Duodenal mucosa (tissue), 2 donors: ENCODE measurements at regions not wholly inside any gene's neighbourhood (a gene's known extent, or its start where the extent isn't known, plus 50 kb on each side); places are given as distances from the start of the nearest gene placed in this dataset.

ENCODE experiments used
- H3K27ac ChIP-seq: one replicate; pipeline ENCODE4 v1.7.0; 2013; ENCODE audit warnings: low read depth, low read length
- H3K27me3 ChIP-seq, 2 donors: one replicate each; pipeline ENCODE4 v1.7.0; 2013; ENCODE audit warnings: low read length in 2 of 2, control low read depth in 1 of 2; ENCODE audit not compliant: insufficient read depth in 2 of 2, control insufficient read depth in 1 of 2
- H3K36me3 ChIP-seq, 2 donors: one replicate each; pipeline ENCODE4 v1.7.0; 2013; ENCODE audit warnings: low read length in 2 of 2, control low read depth in 1 of 2; ENCODE audit not compliant: insufficient read depth in 2 of 2, control insufficient read depth in 1 of 2
- H3K4me1 ChIP-seq, 2 donors: one replicate each; pipeline ENCODE4 v1.7.0; 2013; ENCODE audit warnings: low read length in 2 of 2, control low read depth in 1 of 2; ENCODE audit not compliant: insufficient read depth in 2 of 2, control insufficient read depth in 1 of 2
- H3K4me3 ChIP-seq, 2 donors: one replicate each; pipeline ENCODE4 v1.7.0; 2013; ENCODE audit warnings: low read length in 2 of 2, low read depth in 1 of 2
- H3K9ac ChIP-seq, 2 donors: one replicate each; pipeline ENCODE4 v1.7.0; 2013; ENCODE audit warnings: low read length in 2 of 2, low read depth in 1 of 2
- H3K9me3 ChIP-seq, 2 donors: one replicate each; pipeline ENCODE4 v1.7.0; 2013; ENCODE audit warnings: low read length in 2 of 2, control low read depth in 1 of 2; ENCODE audit not compliant: control insufficient read depth in 1 of 2

DNA sequence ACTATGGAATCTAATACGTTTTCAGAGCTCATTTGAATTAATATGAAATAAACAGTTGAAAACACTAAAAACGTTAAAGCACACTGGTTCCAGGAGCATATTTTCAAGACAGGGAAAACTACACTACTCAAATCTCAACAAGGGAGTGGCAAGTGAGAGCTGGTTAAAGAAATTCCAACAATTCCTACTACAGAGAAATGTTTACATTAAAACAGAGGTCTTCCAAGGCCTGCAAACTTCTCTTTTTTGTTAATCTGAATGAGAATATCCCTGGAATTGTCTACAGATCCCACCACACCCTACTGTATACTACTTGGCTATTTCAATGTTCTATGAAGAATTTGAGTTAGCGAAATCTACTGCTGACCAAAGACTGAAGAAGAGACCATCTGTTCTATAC is 231.5 kb downstream of the ZEB2 start:
- H3K36me3 ChIP-seq = no peaks in the 10 kb centered on the region
- H3K9ac ChIP-seq = no peak overlapping the region
- no peak overlapping the region for H3K4me3 ChIP-seq
- no peaks in the 10 kb centered on the region for H3K4me1 ChIP-seq
- no peak overlapping the region for H3K27ac ChIP-seq
- H3K27me3 ChIP-seq = no peaks in the 10 kb centered on the region
- H3K9me3 ChIP-seq = no peaks in the 10 kb centered on the region

DNA sequence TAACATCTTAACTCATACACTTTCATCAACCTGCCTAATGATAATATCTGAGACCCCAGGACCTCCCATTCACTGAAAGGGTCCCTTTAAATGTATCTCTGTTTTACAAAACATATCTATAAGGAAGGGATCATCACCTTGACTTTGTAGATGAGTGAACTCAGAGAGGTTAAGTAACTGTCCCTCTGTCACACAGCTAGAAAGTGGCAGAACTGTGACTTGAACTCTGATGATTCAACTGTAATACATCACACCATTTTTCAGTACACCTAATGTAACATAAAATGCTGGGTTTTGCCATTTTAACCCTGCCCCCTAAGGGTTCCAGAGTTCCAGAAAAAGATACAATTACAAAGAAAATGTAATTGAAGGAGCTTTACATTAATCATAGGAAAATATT is 234.6 kb downstream of the ZEB2 start:
- Histone ChIP-seq H3K36me3 (no peaks in the 10 kb centered on the region), H3K4me3 (no peak overlapping the region), H3K9me3 (no peaks in the 10 kb centered on the region), H3K27ac (no peak overlapping the region), H3K27me3 (no peaks in the 10 kb centered on the region), H3K9ac (no peak overlapping the region), H3K4me1 (no peaks in the 10 kb centered on the region)

DNA sequence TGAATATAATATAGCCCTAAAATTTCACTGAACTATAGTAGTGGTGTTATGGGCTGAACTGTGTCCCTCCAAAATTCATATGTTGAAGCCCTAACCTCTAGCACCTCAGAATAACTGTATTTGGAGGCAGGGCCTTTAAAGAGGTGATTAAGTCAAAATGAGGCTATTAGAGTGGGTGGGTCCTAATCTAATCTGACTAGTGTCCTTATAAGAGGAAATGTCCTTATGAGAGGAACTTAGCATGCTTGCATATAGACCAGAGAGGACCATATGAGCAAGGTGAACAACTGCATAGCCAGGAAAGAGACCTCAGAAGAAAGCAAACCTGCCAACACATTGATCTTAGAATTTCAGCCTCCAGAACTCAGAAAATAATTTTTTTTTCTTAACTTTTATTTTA is 238.4 kb downstream of the ZEB2 start:
- Histone ChIP-seq H3K27ac (no peak overlapping the region), H3K4me1 (no peaks in the 10 kb centered on the region), H3K9me3 (no peaks in the 10 kb centered on the region), H3K4me3 (no peak overlapping the region), H3K36me3 (no peaks in the 10 kb centered on the region), H3K9ac (no peak overlapping the region), H3K27me3 (no peaks in the 10 kb centered on the region)

DNA sequence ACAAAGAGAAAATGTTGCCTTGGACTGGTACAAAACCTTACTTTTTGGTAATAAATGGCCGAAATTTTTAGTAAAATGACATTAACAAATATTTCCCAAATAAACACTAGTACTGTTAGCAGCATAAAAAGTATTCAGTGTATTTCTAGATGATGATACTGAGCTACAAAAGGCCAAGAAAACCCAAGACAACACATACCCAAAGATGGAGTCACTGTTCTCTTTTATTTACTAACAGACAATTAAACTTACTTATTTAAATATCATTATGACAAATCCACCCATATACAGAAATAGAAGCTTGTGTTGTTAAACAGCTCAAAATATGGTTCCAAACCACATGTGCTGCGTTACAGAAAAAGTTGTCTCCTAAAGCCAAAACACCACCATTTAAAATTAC is 239.9 kb downstream of the ZEB2 start:
- Histone ChIP-seq H3K27ac (no peak overlapping the region), H3K4me3 (no peak overlapping the region), H3K4me1 (no peaks in the 10 kb centered on the region), H3K9ac (no peak overlapping the region), H3K9me3 (no peaks in the 10 kb centered on the region), H3K36me3 (no peaks in the 10 kb centered on the region), H3K27me3 (no peaks in the 10 kb centered on the region)

DNA sequence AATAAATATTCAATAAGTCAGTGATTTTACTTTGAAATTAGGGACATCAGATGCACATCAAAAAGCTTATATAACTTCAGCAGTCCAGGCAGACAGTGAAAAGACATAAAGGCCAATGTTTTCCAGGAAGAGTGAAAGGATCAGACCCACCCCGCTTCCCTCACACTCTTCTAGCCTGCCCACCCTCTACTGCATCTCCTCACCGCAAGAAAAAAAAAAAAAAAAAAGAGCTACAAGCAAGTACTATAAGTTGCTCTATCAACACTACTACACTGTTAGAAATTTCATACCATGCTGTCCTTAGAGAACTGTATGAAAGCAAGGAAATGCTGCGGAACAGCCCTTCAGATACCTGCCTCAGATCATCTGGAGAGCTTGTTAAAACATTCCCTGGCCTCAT is 240.8 kb downstream of the ZEB2 start:
- Histone ChIP-seq H3K27ac (no peak overlapping the region), H3K4me1 (no peaks in the 10 kb centered on the region), H3K9ac (no peak overlapping the region), H3K27me3 (no peaks in the 10 kb centered on the region), H3K4me3 (no peak overlapping the region), H3K36me3 (no peaks in the 10 kb centered on the region), H3K9me3 (no peaks in the 10 kb centered on the region)

DNA sequence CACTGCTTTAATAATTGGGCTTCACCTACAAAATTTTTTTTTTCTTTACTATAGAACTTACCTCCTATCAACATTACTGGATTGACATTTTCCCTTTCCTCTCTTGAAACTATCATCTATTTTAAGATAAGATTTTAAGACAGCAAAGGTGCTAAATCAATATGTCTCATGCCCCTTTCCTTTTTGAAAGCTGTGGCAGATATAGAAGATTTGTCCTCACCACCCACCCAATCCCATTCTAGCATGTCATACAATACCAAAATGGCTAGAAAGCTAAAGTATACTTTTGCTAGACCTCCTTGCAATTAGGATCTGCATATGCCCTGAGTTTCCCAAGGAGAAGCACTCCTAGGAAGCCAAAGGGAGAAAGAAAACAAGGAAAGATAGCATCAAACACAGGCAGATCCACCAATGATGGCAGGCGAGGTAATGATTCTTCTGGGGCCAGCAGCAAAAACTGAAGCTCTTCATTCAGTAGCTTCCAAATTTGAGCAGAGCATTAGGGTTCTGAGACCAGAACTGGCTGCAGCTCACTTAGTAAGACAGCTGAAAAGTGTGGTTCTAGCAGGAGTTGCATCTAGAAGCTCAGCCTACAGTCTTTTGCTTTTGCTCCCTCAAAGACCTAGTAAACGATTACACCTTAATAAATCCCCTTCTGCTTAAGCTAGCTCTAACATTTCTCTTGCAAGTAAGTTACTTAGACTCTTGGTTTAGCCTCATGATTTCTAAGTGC is 242.1 kb downstream of the ZEB2 start:
- Histone ChIP-seq H3K9ac (no peak overlapping the region), H3K4me3 (no peak overlapping the region), H3K9me3 (no peaks in the 10 kb centered on the region), H3K27ac (no peak overlapping the region), H3K27me3 (no peaks in the 10 kb centered on the region), H3K4me1 (no peaks in the 10 kb centered on the region), H3K36me3 (no peaks in the 10 kb centered on the region)

DNA sequence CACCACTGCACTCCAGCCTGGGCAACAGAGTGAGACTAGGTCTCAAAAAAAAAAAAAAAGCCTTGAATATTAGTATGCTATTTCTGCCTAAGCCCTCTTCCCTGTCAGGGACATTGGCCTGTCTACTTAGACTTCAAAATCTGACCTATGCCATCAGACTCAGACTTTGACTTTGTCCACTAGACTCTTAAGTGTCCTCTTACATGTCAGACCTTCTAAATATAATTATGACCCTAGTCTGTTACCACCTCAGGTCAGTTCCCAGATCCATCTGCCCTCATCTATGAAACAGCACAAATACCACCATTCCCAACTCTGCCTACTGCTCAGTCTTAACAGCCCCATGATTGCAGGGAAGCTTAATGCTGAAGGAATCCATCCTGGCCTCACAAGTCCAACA is 244.6 kb downstream of the ZEB2 start:
- H3K27ac ChIP-seq = no peak overlapping the region

DNA sequence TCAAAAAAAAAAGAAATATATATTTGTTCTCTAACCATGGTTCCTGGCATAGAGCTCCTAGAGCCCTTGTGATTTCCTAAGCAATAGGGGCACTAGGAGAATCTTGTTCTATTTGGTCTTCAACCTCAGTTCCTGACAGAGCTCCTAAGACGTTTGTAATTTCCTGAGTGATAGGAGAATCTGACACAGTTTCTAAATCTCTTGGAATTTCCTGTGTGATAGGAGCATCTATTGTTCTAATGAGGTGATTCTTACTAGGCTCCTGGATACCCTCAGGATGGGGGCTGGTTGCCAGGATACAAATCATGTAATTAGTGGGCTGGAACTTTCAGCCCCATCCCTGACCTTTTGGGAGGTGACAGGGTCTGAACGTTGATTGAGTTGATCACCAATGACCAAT is 245.8 kb downstream of the ZEB2 start:
- no peak overlapping the region for H3K4me3 ChIP-seq
- H3K9me3 ChIP-seq = no peaks in the 10 kb centered on the region
- no peaks in the 10 kb centered on the region for H3K36me3 ChIP-seq
- H3K9ac ChIP-seq = no peak overlapping the region
- no peaks in the 10 kb centered on the region for H3K27me3 ChIP-seq
- no peak overlapping the region for H3K27ac ChIP-seq
- no peaks in the 10 kb centered on the region for H3K4me1 ChIP-seq

More for the DNA sequence above, 244.6 kb downstream of the ZEB2 start:
- Histone ChIP-seq H3K4me1 (no peaks in the 10 kb centered on the region), H3K36me3 (no peaks in the 10 kb centered on the region), H3K27me3 (no peaks in the 10 kb centered on the region), H3K9ac (no peak overlapping the region), H3K4me3 (no peak overlapping the region), H3K9me3 (no peaks in the 10 kb centered on the region)

DNA sequence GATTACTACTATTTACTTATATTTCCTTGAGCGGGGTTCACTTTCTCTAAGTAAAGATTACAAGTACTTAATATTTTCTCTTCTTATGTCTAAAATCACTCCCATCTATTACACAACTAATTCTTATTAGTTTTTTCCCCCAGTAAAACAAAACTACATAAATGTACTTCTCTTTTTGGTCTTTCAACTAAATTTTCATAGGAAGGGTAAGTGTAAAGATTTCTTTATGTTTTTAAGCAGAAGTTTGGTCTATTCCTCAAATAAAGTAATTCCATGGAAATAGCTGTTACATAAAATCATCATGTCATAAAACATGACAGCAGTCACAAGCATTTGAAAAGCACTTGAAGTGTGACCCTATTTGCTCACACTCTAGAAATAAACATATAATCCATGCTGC is 249.0 kb downstream of the ZEB2 start:
- no peak overlapping the region for H3K9ac ChIP-seq
- H3K36me3 ChIP-seq = no peaks in the 10 kb centered on the region
- no peak overlapping the region for H3K4me3 ChIP-seq
- H3K27me3 ChIP-seq = no peaks in the 10 kb centered on the region
- H3K4me1 ChIP-seq = no peaks in the 10 kb centered on the region
- H3K27ac ChIP-seq = no peak overlapping the region
- H3K9me3 ChIP-seq = no peaks in the 10 kb centered on the region

DNA sequence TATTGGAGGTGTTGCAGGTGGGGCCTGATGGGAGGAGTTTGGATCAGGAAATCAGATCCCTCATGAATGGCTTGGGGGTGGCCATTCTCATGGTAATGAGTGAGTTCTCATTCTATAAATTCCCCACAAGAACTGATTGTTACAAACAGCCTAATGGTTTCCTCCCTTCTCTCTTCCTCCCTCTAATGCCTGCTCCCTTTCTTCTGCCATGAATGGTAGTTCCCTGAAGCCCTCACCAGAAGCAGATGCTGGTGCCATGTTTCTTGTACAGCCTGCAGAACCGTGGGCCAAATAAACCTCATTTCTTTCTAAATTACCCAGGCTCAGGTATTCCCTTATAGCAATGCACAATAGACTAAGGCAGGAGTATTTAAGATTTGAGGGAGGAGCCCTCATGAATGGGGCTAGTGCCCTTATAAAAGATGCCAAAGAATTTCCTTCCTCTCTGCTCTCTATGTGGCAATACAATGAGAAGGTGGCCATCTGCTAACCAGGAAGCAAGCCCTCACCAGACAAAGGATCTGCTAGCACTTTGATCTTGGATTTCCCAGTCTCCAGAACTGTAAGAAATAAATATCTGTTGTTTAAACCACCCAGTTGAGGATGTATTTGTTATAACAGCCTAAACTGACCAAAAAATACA is 251.8 kb downstream of the ZEB2 start:
- Histone ChIP-seq H3K9me3 (no peaks in the 10 kb centered on the region), H3K4me1 (no peaks in the 10 kb centered on the region), H3K4me3 (no peak overlapping the region), H3K9ac (no peak overlapping the region), H3K27me3 (no peaks in the 10 kb centered on the region), H3K36me3 (no peaks in the 10 kb centered on the region), H3K27ac (no peak overlapping the region)
